HCT116 (cell line): ENCODE measurements at regions not wholly inside any gene's neighbourhood (a gene's known extent, or its start where the extent isn't known, plus 50 kb on each side); places are given as distances from the start of the nearest gene placed in this dataset.

Source experiments
- ATAC-seq: fragments of 200-7000 bp; cut with Tn5 transposase; 2 replicates; pipeline ENCODE4 v1.9.1; 2020; ENCODE audit warnings: mild to moderate bottlenecking, moderate library complexity
- BruUV-seq: library from RNA; stranded (reverse); fragments of 400-500 nt; replicated peaks from 2 replicates; lab custom pipeline; 2021; lab: Mats Ljungman, UMichigan
- CTCF ChIA-PET: fragments of 300-600 bp; sonication (Branson Sonifier 250); formaldehyde crosslinking; loops from one replicate; lab custom pipeline; 2021; ENCODE audit warnings: antibody characterized with exemption; lab: Charles Lee
- POLR2A ChIA-PET: fragments of 300-600, 350-600 bp; sonication (Branson Sonifier 250); formaldehyde crosslinking; loops from one replicate; lab custom pipeline; 2021; ENCODE audit warnings: antibody characterized with exemption; lab: Charles Lee
- RAD21 ChIA-PET, 2 experiments: fragments of 300-600 bp; sonication (Branson Sonifier 250); formaldehyde crosslinking; loops; one replicate each; lab custom pipeline; 2023; ENCODE audit warnings: low total read pairs in 2 of 2; ENCODE audit not compliant: uncharacterized antibody in 2 of 2, unreplicated experiment in 2 of 2, low non-redundant PET in 1 of 2; lab: Charles Lee
- DNase-seq: peaks from one replicate; pipeline ENCODE4 v3.0.0-alpha.2; 2010; ENCODE audit warnings: low read depth, low spot score
- H2AFZ ChIP-seq: fragments of 200-600 bp; shearing (Covaris generic), sonication (generic); 2 replicates; pipeline ENCODE4 v1.6.1; 2017; ENCODE audit warnings: low read depth, mixed run types, mixed read lengths, antibody characterized with exemption, low read length; ENCODE audit not compliant: poor library complexity, severe bottlenecking
- H3K27ac ChIP-seq: 2 replicates; pipeline ENCODE4 v1.5.1; 2012; ENCODE audit warnings: low read depth, low read length
- H3K27me3 ChIP-seq: fragments of 200-600 bp; sonication (generic); 2 replicates; pipeline ENCODE4 v1.6.1; 2016; ENCODE audit warnings: mixed run types, low read length, mixed read lengths; ENCODE audit not compliant: insufficient read depth
- H3K36me3 ChIP-seq, 2 experiments: fragments of 200-500 bp in 1 of 2; fragments of 200-600 bp in 1 of 2; sonication (Bioruptor generic) in 1 of 2; sonication (generic) in 1 of 2; 2 replicates each; pipeline versions ENCODE4 v1.5.1 to v1.6.1; 2014 to 2016; ENCODE audit warnings: low read length in 2 of 2, inconsistent platforms in 1 of 2, mixed read lengths in 1 of 2, mixed run types in 1 of 2; ENCODE audit not compliant: insufficient read depth in 2 of 2, control insufficient read depth in 1 of 2
- H3K4me1 ChIP-seq, 2 experiments: fragments of 200-600 bp in 1 of 2; sonication (generic) in 1 of 2; 2 replicates each; pipeline versions ENCODE4 v1.5.1 to v1.6.1; 2012 to 2017; ENCODE audit warnings: low read length in 2 of 2, inconsistent platforms in 1 of 2, mild to moderate bottlenecking in 1 of 2, mixed read lengths in 1 of 2, mixed run types in 1 of 2, moderate library complexity in 1 of 2; ENCODE audit not compliant: insufficient read depth in 2 of 2, control insufficient read depth in 1 of 2
- H3K4me2 ChIP-seq: fragments of 200-600 bp; sonication (generic); 2 replicates; pipeline ENCODE4 v1.6.1; 2017; ENCODE audit warnings: mixed run types, low read length, mixed read lengths
- H3K4me3 ChIP-seq, 2 experiments: fragments of 200-600 bp in 1 of 2; sonication (generic) in 1 of 2; replicated peaks in 1 of 2; 2 replicates each; pipeline ENCODE4 v1.5.1; 2011 to 2016; ENCODE audit warnings: low read length in 2 of 2, control low read depth in 1 of 2, low read depth in 1 of 2, mild to moderate bottlenecking in 1 of 2, mixed read lengths in 1 of 2, mixed run types in 1 of 2
- H3K79me2 ChIP-seq: fragments of 200-600 bp; sonication (generic); 2 replicates; pipeline ENCODE4 v1.6.1; 2017; ENCODE audit warnings: mild to moderate bottlenecking, mixed run types, low read length, moderate library complexity, mixed read lengths; ENCODE audit not compliant: insufficient read depth
- H3K9ac ChIP-seq: fragments of 200-600 bp; sonication (generic); 2 replicates; pipeline ENCODE4 v1.6.1; 2016; ENCODE audit warnings: low read length, mixed read lengths
- H3K9me2 ChIP-seq: fragments of 200-600 bp; sonication (generic), shearing (Covaris generic); 2 replicates; pipeline ENCODE4 v1.6.1; 2017; ENCODE audit warnings: mixed run types, mild to moderate bottlenecking, moderate library complexity; ENCODE audit not compliant: insufficient read depth
- H3K9me3 ChIP-seq, 2 experiments: fragments of 200-500 bp in 1 of 2; fragments of 200-600 bp in 1 of 2; sonication (Bioruptor generic) in 1 of 2; sonication (generic) in 1 of 2; 2 replicates each; pipeline ENCODE4 v1.6.1; 2014 to 2017; ENCODE audit warnings: low read length in 2 of 2, mixed read lengths in 2 of 2, inconsistent platforms in 1 of 2, low read depth in 1 of 2, mild to moderate bottlenecking in 1 of 2, mixed run types in 1 of 2, moderate library complexity in 1 of 2; ENCODE audit not compliant: control insufficient read depth in 1 of 2, insufficient read depth in 1 of 2
- H4K20me1 ChIP-seq: fragments of 200-600 bp; sonication (generic), shearing (Covaris generic); 2 replicates; pipeline ENCODE4 v1.6.1; 2017; ENCODE audit warnings: mixed run types, mild to moderate bottlenecking, moderate library complexity; ENCODE audit not compliant: insufficient read depth
- CEBPB ChIP-seq: IDR thresholded peaks from 2 replicates; pipeline ENCODE4 v1.6.1; 2012; ENCODE audit warnings: low read depth
- EGR1 ChIP-seq: IDR thresholded peaks from 2 replicates; pipeline ENCODE4 v1.6.1; 2012; ENCODE audit warnings: low read depth
- ELF1 ChIP-seq: IDR thresholded peaks from 2 replicates; pipeline ENCODE4 v1.6.1; 2012; ENCODE audit warnings: low read depth, borderline replicate concordance
- EZH2 ChIP-seq: fragments of 200-600 bp; sonication (generic); IDR thresholded peaks from 2 replicates; pipeline ENCODE4 v1.6.1; 2017; ENCODE audit warnings: antibody characterized with exemption, mixed run types
- EZH2phosphoT487 ChIP-seq: fragments of 200-600 bp; IDR thresholded peaks from 2 replicates; pipeline ENCODE4 v1.6.1; 2018; ENCODE audit warnings: antibody characterized with exemption, borderline replicate concordance
- FOSL1 ChIP-seq: IDR thresholded peaks from 2 replicates; pipeline ENCODE4 v1.6.1; 2012; ENCODE audit warnings: low read depth
- JUND ChIP-seq: IDR thresholded peaks from 2 replicates; pipeline ENCODE4 v1.6.1; 2012
- POLR2A ChIP-seq: IDR thresholded peaks from 2 replicates; pipeline ENCODE4 v1.7.0; 2011; ENCODE audit warnings: borderline replicate concordance; ENCODE audit not compliant: insufficient read depth, insufficient read length; ENCODE audit errors: extremely low read depth
- POLR2AphosphoS5 ChIP-seq: IDR thresholded peaks from 2 replicates; pipeline ENCODE4 v1.6.1; 2011; ENCODE audit warnings: mild to moderate bottlenecking, low read depth, low read length, moderate library complexity
- RAD21 ChIP-seq: IDR thresholded peaks from 2 replicates; pipeline ENCODE4 v1.6.1; 2012; ENCODE audit warnings: low read depth, mild to moderate bottlenecking
- SIN3A ChIP-seq: IDR thresholded peaks from 2 replicates; pipeline ENCODE4 v1.6.1; 2012; ENCODE audit warnings: low read depth
- SP1 ChIP-seq: IDR thresholded peaks from 2 replicates; pipeline ENCODE4 v1.6.1; 2012; ENCODE audit warnings: low read depth
- TCF7L2 ChIP-seq: IDR thresholded peaks from 2 replicates; pipeline ENCODE4 v1.7.0; 2011; ENCODE audit warnings: borderline replicate concordance, inconsistent platforms; ENCODE audit not compliant: insufficient read depth, insufficient read length; ENCODE audit errors: extremely low read depth
- YY1 ChIP-seq: IDR thresholded peaks from 2 replicates; pipeline ENCODE4 v1.6.1; 2011; ENCODE audit warnings: low read length, low read depth, moderate library complexity, mild to moderate bottlenecking; ENCODE audit not compliant: insufficient replicate concordance; ENCODE audit errors: extremely low read depth
- ZFX ChIP-seq: fragments of 450-650 bp; IDR thresholded peaks from 2 replicates; pipeline ENCODE4 v1.6.1; 2017
- intact Hi-C: fragments of 100-400 bp; cut with micrococcal nuclease; formaldehyde crosslinking; loops from 2 replicates; pipeline ENCODE4 v1.10.0; 2022
- TF ChIP-seq, protein P1 (sequence below): IDR thresholded peaks from 2 replicates; pipeline ENCODE4 v1.6.1; 2012
- TF ChIP-seq, protein P2 (sequence below): IDR thresholded peaks from 2 replicates; pipeline ENCODE4 v1.6.1; 2012; ENCODE audit warnings: low read depth
- TF ChIP-seq, protein P3 (sequence below): IDR thresholded peaks from 2 replicates; pipeline ENCODE4 v1.6.1; 2011; ENCODE audit warnings: mild to moderate bottlenecking, low read length, moderate library complexity; ENCODE audit not compliant: insufficient replicate concordance; ENCODE audit errors: extremely low read depth
- TF ChIP-seq, protein P4 (sequence below), 3 experiments: fragments of 200-600 bp in 1 of 3; sonication (generic) in 1 of 3; IDR thresholded peaks in 2 of 3; conservative IDR thresholded peaks in 1 of 3; 2 replicates each; pipeline ENCODE4 v1.5.1; 2012 to 2017; ENCODE audit warnings: low read depth in 2 of 3, low read length in 2 of 3, antibody characterized with exemption in 1 of 3, borderline replicate concordance in 1 of 3, control low read depth in 1 of 3, mild to moderate bottlenecking in 1 of 3, mixed read lengths in 1 of 3, mixed run types in 1 of 3, moderate library complexity in 1 of 3; ENCODE audit not compliant: insufficient read depth in 1 of 3

DNA sequence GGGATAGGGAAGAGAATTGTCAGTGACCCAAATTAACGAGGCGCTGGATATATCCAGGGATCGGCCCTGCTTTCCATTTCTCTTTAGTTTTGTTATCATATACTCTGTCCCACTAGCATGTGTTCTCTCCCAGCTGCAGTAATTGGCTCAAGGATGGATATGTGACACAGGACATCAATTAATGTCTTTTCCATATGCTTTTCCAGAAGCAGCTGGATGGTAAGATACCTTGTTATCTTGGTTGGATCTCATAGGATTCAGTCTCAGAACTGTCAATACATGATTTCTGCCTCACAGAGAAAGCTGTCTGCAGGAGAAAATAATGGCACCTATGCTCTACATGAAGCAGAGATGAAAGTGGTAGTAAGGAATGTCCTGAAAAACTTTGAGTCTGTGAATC is 157.1 kb upstream of the SPRY2 start (continued):
- no peak for TF ChIP-seq EZH2
- no peak for TF ChIP-seq POLR2AphosphoS5
- no peak for TF ChIP-seq SIN3A
- no peak for TF ChIP-seq ELF1
- TF ChIP-seq, protein P1, sequence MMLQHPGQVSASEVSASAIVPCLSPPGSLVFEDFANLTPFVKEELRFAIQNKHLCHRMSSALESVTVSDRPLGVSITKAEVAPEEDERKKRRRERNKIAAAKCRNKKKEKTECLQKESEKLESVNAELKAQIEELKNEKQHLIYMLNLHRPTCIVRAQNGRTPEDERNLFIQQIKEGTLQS: no peak
- no peak for TF ChIP-seq ZFX
- no peak for TF ChIP-seq EGR1
- TF ChIP-seq RAD21: no peak
- no peak for TF ChIP-seq FOSL1
- TF ChIP-seq JUND: no peak
- TF ChIP-seq, all 23 proteins: peak for 0

DNA sequence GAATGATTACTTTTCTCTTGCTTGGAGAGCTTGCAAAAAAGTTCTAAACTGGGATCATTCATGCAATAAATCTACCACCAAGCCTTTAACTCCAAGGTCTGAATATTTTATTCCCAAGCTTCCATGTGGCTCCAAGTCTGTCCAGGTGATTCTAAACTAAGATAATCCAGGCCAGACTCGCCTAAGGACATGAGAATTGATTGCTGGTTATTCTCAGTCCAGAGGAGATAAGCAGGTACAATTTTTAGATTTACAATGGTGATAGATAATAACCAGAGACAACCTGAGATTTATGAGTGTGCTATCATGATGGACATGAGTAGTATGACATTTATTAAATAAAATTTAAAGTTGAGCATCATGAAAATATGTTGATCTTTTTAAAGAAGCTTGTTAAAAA is 156.5 kb upstream of the SPRY2 start:
- no TSS peak for BruUV-seq
- ATAC-seq (no peak), DNase-seq (no peak)
- H3K27ac ChIP-seq: no peak overlapping the region
- H4K20me1 ChIP-seq: no peaks in the 10 kb centered on the region
- H3K9ac ChIP-seq: no peak overlapping the region
- H3K9me3 ChIP-seq: no peaks in the 10 kb centered on the region
- H3K4me1 ChIP-seq: no peaks in the 10 kb centered on the region
- no peaks in the 10 kb centered on the region for H3K79me2 ChIP-seq
- RAD21 ChIA-PET: no interaction called here
- H3K27me3 ChIP-seq: no peaks in the 10 kb centered on the region
- no peak overlapping the region for H2AFZ ChIP-seq
- H3K4me3 ChIP-seq: no peak overlapping the region
- intact Hi-C loops: no loop called here
- no peaks in the 10 kb centered on the region for H3K36me3 ChIP-seq
- POLR2A ChIA-PET: interaction anchor here (1.4 kb wide), 1 partner anchor 24 kb away, joined by 3 read pairs; no protein-coding TSS in a partner anchor
- no peaks in the 10 kb centered on the region for H3K9me2 ChIP-seq
- CTCF ChIA-PET: interaction anchor here (0.9 kb wide), 1 partner anchor 13 kb away, joined by 3 read pairs; no protein-coding TSS in a partner anchor
- no peak for TF ChIP-seq EGR1
- TF ChIP-seq SP1: no peak
- TF ChIP-seq JUND: no peak
- TF ChIP-seq CEBPB: no peak
- no peak for TF ChIP-seq SIN3A
- no peak for TF ChIP-seq YY1
- TF ChIP-seq, protein P2, sequence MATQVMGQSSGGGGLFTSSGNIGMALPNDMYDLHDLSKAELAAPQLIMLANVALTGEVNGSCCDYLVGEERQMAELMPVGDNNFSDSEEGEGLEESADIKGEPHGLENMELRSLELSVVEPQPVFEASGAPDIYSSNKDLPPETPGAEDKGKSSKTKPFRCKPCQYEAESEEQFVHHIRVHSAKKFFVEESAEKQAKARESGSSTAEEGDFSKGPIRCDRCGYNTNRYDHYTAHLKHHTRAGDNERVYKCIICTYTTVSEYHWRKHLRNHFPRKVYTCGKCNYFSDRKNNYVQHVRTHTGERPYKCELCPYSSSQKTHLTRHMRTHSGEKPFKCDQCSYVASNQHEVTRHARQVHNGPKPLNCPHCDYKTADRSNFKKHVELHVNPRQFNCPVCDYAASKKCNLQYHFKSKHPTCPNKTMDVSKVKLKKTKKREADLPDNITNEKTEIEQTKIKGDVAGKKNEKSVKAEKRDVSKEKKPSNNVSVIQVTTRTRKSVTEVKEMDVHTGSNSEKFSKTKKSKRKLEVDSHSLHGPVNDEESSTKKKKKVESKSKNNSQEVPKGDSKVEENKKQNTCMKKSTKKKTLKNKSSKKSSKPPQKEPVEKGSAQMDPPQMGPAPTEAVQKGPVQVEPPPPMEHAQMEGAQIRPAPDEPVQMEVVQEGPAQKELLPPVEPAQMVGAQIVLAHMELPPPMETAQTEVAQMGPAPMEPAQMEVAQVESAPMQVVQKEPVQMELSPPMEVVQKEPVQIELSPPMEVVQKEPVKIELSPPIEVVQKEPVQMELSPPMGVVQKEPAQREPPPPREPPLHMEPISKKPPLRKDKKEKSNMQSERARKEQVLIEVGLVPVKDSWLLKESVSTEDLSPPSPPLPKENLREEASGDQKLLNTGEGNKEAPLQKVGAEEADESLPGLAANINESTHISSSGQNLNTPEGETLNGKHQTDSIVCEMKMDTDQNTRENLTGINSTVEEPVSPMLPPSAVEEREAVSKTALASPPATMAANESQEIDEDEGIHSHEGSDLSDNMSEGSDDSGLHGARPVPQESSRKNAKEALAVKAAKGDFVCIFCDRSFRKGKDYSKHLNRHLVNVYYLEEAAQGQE: no peak
- TF ChIP-seq POLR2AphosphoS5: no peak
- TF ChIP-seq, protein P3, sequence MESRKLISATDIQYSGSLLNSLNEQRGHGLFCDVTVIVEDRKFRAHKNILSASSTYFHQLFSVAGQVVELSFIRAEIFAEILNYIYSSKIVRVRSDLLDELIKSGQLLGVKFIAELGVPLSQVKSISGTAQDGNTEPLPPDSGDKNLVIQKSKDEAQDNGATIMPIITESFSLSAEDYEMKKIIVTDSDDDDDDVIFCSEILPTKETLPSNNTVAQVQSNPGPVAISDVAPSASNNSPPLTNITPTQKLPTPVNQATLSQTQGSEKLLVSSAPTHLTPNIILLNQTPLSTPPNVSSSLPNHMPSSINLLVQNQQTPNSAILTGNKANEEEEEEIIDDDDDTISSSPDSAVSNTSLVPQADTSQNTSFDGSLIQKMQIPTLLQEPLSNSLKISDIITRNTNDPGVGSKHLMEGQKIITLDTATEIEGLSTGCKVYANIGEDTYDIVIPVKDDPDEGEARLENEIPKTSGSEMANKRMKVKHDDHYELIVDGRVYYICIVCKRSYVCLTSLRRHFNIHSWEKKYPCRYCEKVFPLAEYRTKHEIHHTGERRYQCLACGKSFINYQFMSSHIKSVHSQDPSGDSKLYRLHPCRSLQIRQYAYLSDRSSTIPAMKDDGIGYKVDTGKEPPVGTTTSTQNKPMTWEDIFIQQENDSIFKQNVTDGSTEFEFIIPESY: no peak
- no peak for TF ChIP-seq FOSL1
- TF ChIP-seq TCF7L2: no peak
- no peak for TF ChIP-seq ZFX
- TF ChIP-seq, protein P4, sequence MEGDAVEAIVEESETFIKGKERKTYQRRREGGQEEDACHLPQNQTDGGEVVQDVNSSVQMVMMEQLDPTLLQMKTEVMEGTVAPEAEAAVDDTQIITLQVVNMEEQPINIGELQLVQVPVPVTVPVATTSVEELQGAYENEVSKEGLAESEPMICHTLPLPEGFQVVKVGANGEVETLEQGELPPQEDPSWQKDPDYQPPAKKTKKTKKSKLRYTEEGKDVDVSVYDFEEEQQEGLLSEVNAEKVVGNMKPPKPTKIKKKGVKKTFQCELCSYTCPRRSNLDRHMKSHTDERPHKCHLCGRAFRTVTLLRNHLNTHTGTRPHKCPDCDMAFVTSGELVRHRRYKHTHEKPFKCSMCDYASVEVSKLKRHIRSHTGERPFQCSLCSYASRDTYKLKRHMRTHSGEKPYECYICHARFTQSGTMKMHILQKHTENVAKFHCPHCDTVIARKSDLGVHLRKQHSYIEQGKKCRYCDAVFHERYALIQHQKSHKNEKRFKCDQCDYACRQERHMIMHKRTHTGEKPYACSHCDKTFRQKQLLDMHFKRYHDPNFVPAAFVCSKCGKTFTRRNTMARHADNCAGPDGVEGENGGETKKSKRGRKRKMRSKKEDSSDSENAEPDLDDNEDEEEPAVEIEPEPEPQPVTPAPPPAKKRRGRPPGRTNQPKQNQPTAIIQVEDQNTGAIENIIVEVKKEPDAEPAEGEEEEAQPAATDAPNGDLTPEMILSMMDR (IDR thresholded peaks at IDR 0.05 in 2 of 3, conservative IDR thresholded peaks at IDR 0.05 in 1 of 3; ENCODE audit: borderline replicate concordance in 1 of 3, insufficient read depth in 1 of 3, low read depth in 2 of 3, low read length in 2 of 3): no peak
- no peak for TF ChIP-seq POLR2A
- TF ChIP-seq EZH2phosphoT487: no peak
- H3K4me2 ChIP-seq: no peak overlapping the region
